Loucy (cell line): ENCODE measurements at regions not wholly inside any gene's neighbourhood (a gene's known extent, or its start where the extent isn't known, plus 50 kb on each side); places are given as distances from the start of the nearest gene placed in this dataset.

Experiments used
- H2AFZ ChIP-seq: fragments of 200-600 bp; sonication (generic); 2 replicates; pipeline ENCODE4 v1.6.0; 2016; ENCODE audit warnings: antibody characterized with exemption, mild to moderate bottlenecking, low read length, moderate library complexity
- H3F3A ChIP-seq: fragments of 200-600 bp; 2 replicates; pipeline ENCODE4 v1.6.0; 2016; ENCODE audit warnings: antibody characterized with exemption, low read depth, mild to moderate bottlenecking
- H3K27me3 ChIP-seq: fragments of 200-600 bp; sonication (generic); 2 replicates; pipeline ENCODE4 v1.6.1; 2014; ENCODE audit warnings: low read length, mild to moderate bottlenecking; ENCODE audit not compliant: insufficient read depth, poor library complexity, severe bottlenecking
- H3K36me3 ChIP-seq: fragments of 200-600 bp; sonication (generic); 2 replicates; pipeline ENCODE4 v1.6.1; 2016; ENCODE audit warnings: low read length; ENCODE audit not compliant: insufficient read depth
- H3K4me1 ChIP-seq: fragments of 200-600 bp; sonication (generic); 2 replicates; pipeline ENCODE4 v1.5.1; 2014; ENCODE audit warnings: low read length, mild to moderate bottlenecking; ENCODE audit not compliant: insufficient read depth, poor library complexity, severe bottlenecking
- H3K4me2 ChIP-seq: fragments of 200-600 bp; sonication (generic); 2 replicates; pipeline ENCODE4 v1.6.0; 2014; ENCODE audit warnings: antibody characterized with exemption, low read length, low read depth, mild to moderate bottlenecking; ENCODE audit not compliant: poor library complexity, severe bottlenecking
- H3K4me3 ChIP-seq: fragments of 200-600 bp; sonication (generic); 2 replicates; pipeline ENCODE4 v1.5.1; 2014; ENCODE audit warnings: low read length, mild to moderate bottlenecking, mixed read lengths; ENCODE audit not compliant: poor library complexity, severe bottlenecking
- H3K79me2 ChIP-seq: fragments of 200-600 bp; sonication (generic); 2 replicates; pipeline ENCODE4 v1.6.1; 2014; ENCODE audit warnings: low read length; ENCODE audit not compliant: insufficient read depth
- H3K9ac ChIP-seq: fragments of 200-600 bp; sonication (generic); 2 replicates; pipeline ENCODE4 v1.6.0; 2014; ENCODE audit warnings: mild to moderate bottlenecking, low read depth, low read length, moderate library complexity; ENCODE audit not compliant: poor library complexity, severe bottlenecking
- H3K9me2 ChIP-seq: fragments of 200-600 bp; sonication (generic); replicated peaks from 2 replicates; pipeline ENCODE4 v1.6.1; 2016; ENCODE audit warnings: low read depth, low read length, mixed read lengths
- H3K9me3 ChIP-seq: fragments of 200-600 bp; sonication (generic); 2 replicates; pipeline ENCODE4 v1.6.1; 2014; ENCODE audit warnings: mild to moderate bottlenecking, antibody characterized with exemption, low read length, low read depth; ENCODE audit not compliant: insufficient read depth
- H4K20me1 ChIP-seq: fragments of 200-600 bp; sonication (generic); 2 replicates; pipeline ENCODE4 v1.6.0; 2014; ENCODE audit warnings: antibody characterized with exemption, low read length, mild to moderate bottlenecking; ENCODE audit not compliant: insufficient read depth, poor library complexity, severe bottlenecking
- EZH2phosphoT487 ChIP-seq: fragments of 200-600 bp; IDR thresholded peaks from 2 replicates; pipeline ENCODE4 v1.6.1; 2018; ENCODE audit warnings: antibody characterized with exemption, mild to moderate bottlenecking, moderate library complexity, borderline replicate concordance
- TF ChIP-seq, protein P1 (sequence below): fragments of 200-600 bp; sonication (generic); conservative IDR thresholded peaks from 2 replicates; pipeline ENCODE4 v1.5.1; 2014; ENCODE audit warnings: mild to moderate bottlenecking, antibody characterized with exemption, low read length

DNA sequence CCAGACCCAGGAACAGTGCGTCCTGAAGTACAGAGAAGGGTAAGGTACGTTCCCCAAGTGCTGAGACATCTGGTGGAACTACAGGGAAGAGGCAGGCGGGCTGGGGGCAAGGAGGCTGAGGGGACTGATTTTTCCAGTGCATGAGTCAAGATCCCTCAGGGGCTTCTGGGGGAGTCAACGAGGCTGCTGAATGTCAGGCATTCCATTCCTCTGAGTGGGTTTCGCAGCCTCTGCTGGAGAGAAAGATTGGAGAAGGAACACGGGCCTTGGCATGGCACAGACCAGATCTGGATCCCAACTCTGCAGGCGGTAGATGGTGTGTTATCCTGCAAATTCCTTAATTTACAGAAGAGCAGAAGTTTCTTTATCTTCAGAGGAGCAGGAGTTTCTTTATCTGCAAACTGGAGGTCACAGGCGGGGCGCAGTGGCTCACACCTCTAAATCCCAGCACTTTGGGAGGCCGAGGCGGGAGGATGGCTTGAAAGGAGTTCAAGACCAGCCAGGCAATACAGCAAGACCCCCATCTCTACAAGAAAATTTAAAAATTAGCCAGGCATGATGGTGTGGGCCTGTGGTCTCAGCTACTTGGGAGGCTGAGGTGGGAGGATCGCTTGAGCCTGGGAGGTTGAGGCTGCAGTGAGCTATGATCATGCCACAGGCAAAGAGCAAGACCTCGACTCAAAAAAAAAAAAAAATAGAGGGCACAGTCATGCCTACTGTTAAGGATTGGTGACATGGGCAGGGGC lies 132.6 kb upstream of the MAP1LC3B2 start:
- Histone ChIP-seq H2AFZ (no peak overlapping the region), H3K9ac (no peak overlapping the region)

DNA sequence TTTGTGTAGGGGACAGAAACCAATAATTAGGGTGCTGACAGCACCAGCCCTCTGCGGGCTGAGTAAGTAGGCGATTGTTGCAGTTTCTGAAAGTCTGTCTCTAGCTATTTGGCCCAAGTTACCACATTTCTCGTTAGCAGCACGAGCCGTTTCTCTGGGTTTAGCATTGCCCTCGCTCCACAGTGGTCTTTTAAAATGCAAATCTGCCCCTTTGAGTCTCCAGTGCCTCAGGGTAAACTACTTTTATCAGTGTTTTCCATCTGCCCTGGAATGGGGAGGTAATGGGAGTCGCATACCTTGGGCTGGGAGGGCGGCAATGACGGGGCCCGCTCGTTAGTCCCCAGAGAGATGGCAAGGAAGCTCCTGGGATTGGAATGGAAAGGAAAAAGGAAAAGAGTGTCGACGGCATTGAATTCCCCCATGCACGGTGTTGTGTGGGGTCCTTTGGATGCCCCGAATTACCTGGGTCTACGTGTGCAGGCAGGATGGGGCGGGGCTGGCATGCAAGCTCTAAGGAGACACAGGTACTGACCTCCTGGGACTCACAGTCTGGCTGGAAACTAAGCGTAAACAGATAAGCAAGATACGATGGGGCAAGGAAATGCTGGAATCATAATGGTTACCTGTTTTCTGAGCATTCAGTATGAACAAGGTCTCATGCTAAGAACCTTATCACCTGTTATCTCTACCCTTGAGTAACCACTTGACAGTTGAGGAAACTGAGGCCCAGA lies 131.8 kb upstream of the MAP1LC3B2 start:
- Histone ChIP-seq H3K4me1 (no peaks in the 10 kb centered on the region), H3K4me2 (no peak overlapping the region), H3K27me3 (no peaks in the 10 kb centered on the region), H3K9me2 (no peaks in the 10 kb centered on the region), H3K9ac (no peak overlapping the region), H4K20me1 (no peaks in the 10 kb centered on the region), H3F3A (no peaks in the 10 kb centered on the region), H3K79me2 (no peaks in the 10 kb centered on the region), H3K4me3 (no peak overlapping the region), H2AFZ (no peak overlapping the region), H3K36me3 (no peaks in the 10 kb centered on the region), H3K9me3 (no peaks in the 10 kb centered on the region)
- TF ChIP-seq EZH2phosphoT487 = no peak
- TF ChIP-seq, protein P1, sequence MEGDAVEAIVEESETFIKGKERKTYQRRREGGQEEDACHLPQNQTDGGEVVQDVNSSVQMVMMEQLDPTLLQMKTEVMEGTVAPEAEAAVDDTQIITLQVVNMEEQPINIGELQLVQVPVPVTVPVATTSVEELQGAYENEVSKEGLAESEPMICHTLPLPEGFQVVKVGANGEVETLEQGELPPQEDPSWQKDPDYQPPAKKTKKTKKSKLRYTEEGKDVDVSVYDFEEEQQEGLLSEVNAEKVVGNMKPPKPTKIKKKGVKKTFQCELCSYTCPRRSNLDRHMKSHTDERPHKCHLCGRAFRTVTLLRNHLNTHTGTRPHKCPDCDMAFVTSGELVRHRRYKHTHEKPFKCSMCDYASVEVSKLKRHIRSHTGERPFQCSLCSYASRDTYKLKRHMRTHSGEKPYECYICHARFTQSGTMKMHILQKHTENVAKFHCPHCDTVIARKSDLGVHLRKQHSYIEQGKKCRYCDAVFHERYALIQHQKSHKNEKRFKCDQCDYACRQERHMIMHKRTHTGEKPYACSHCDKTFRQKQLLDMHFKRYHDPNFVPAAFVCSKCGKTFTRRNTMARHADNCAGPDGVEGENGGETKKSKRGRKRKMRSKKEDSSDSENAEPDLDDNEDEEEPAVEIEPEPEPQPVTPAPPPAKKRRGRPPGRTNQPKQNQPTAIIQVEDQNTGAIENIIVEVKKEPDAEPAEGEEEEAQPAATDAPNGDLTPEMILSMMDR = no peak

More for the DNA sequence above, 132.6 kb upstream of the MAP1LC3B2 start:
- H4K20me1 ChIP-seq = no peaks in the 10 kb centered on the region
- no peaks in the 10 kb centered on the region for H3F3A ChIP-seq
- H3K9me2 ChIP-seq = no peaks in the 10 kb centered on the region
- no peaks in the 10 kb centered on the region for H3K36me3 ChIP-seq
- H3K4me3 ChIP-seq = no peak overlapping the region
- TF ChIP-seq EZH2phosphoT487 = no peak
- TF ChIP-seq, protein P1 = no peak
- no peaks in the 10 kb centered on the region for H3K79me2 ChIP-seq
- H3K4me1 ChIP-seq = no peaks in the 10 kb centered on the region
- peaks cover 5% of the 10 kb centered on the region; the same call in 1 of the 2 replicates for H3K9me3 ChIP-seq
- H3K27me3 ChIP-seq = no peaks in the 10 kb centered on the region
- no peak overlapping the region for H3K4me2 ChIP-seq

GRCh38 chr12:116429826-116430360 lies 129.3 kb upstream of the MAP1LC3B2 start:
- H3K79me2 ChIP-seq = no peaks in the 10 kb centered on the region
- H3K4me2 ChIP-seq = no peak overlapping the region
- no peaks in the 10 kb centered on the region for H3K36me3 ChIP-seq
- no peak overlapping the region for H3K4me3 ChIP-seq
- no peaks in the 10 kb centered on the region for H3F3A ChIP-seq
- H3K9ac ChIP-seq = no peak overlapping the region
- H3K27me3 ChIP-seq = no peaks in the 10 kb centered on the region
- no peaks in the 10 kb centered on the region for H3K9me2 ChIP-seq
- no peak overlapping the region for H2AFZ ChIP-seq
- no peaks in the 10 kb centered on the region for H4K20me1 ChIP-seq
- H3K9me3 ChIP-seq = no peaks in the 10 kb centered on the region
- H3K4me1 ChIP-seq = no peaks in the 10 kb centered on the region
- TF ChIP-seq, protein P1 = no peak
